ENCODE measurements at regions not wholly inside any gene's neighbourhood (a gene's known extent, or its start where the extent isn't known, plus 50 kb on each side); places are given as distances from the start of the nearest gene placed in this dataset.

DNA sequence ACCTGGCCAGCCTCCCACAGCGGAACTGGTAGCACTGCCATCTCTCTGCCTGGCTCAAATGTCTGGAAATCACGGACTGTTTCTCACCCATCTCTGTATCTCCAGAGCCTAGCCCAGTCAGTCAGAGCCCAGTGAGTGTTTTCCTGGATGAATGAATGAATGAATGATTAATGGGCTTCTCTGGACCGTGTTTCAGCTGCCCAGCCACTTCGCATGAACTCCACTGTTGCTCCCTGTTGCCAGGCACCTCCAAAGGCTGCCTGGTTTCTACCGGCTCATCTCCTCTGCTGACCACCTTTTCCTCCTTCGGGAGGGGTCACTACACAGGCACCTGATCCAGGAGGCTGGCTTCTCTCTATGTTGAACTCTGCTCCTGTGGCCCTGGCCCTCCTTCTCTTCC lies 91.0 kb upstream of the SDK2 start:
- Histone ChIP-seq H3K4me1 (no peaks in the 10 kb centered on the region), H3K27ac (no peak overlapping the region), H3K4me3 (no peak overlapping the region), H3K27me3 (peaks cover 0 to 33% of the 10 kb centered on the region in 2 donors), H3K9me3 (peaks cover 0 to 16% (median 9%) of the 10 kb centered on the region in 3 donors), H3K36me3 (no peaks in the 10 kb centered on the region)
- TF ChIP-seq, protein P1, sequence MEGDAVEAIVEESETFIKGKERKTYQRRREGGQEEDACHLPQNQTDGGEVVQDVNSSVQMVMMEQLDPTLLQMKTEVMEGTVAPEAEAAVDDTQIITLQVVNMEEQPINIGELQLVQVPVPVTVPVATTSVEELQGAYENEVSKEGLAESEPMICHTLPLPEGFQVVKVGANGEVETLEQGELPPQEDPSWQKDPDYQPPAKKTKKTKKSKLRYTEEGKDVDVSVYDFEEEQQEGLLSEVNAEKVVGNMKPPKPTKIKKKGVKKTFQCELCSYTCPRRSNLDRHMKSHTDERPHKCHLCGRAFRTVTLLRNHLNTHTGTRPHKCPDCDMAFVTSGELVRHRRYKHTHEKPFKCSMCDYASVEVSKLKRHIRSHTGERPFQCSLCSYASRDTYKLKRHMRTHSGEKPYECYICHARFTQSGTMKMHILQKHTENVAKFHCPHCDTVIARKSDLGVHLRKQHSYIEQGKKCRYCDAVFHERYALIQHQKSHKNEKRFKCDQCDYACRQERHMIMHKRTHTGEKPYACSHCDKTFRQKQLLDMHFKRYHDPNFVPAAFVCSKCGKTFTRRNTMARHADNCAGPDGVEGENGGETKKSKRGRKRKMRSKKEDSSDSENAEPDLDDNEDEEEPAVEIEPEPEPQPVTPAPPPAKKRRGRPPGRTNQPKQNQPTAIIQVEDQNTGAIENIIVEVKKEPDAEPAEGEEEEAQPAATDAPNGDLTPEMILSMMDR (IDR thresholded peaks at IDR 0.05): no peak
- DNase-seq: no peak
- intact Hi-C loops (cut with DNase I; ENCODE audit: low total_unique reads): no loop called here

DNA sequence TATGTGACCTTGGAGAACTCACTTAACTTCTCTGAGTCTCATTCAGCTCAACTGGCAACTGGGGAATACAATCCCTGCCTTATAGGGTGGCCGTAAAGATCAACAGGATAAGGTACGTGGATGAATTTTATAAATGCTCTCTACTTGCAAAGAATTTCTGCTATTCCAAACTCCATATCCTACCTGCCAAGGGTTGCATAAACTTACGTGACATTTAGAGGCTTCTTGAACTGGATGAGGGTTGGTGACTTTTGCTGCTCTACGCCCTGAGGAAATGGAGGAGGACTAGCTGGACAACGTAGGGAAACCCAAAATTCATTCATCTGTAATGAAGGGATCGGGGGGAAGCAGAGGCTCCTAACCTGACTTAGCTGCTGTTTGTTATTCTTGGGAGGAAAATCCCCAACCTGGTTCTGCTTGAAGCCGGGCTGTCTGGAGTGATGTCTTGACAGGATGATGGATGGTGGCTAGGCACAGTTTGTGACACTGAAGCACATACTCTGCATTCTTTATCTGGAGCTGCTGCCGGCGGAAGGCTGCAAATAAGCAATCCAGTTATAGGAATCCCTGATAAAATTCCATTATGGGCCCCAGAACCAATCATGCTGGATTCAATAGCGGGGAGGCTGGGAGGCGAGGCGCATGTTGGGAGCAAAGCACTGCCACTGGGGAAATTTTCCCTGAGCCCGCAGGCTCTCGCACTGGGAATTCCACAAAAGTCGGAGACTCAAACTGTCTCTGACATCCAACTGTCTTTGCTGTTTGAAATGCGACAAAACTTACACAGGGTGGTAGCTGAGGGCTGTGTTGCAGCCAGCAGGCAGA lies 94.7 kb upstream of the SDK2 start:
- no peaks in the 10 kb centered on the region for H3K4me1 ChIP-seq
- H3K27ac ChIP-seq: no peak overlapping the region
- no peak overlapping the region for H3K4me3 ChIP-seq
- no peaks in the 10 kb centered on the region for H3K36me3 ChIP-seq
- TF ChIP-seq, protein P1 (IDR thresholded peaks at IDR 0.05): no peak
- DNase-seq: no peak
- H3K27me3 ChIP-seq: peaks cover 0 to 63% of the 10 kb centered on the region in 2 donors
- intact Hi-C loops (cut with DNase I; ENCODE audit: low total_unique reads): no loop called here
- H3K9me3 ChIP-seq: peaks cover 0 to 10% (median 3%) of the 10 kb centered on the region in 3 donors

DNA sequence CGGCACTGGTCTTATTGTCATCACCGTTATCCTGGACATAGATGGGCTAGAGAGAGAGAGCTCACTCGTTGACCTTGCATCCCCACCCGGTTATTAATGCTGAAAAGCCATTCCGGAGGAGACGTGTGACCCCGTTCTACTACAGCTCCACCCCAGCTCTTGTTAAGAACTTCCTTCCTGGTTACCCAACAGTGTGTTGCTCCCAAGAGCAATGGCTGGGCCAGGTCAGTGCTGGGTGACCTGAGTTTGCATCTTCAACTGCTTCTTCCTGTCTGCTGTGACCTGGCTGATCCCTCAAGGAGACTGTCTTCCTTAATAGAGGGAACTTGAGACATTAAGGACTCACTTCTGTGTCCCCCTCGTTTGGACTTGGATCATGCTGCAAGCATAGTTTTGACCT lies 96.1 kb upstream of the SDK2 start:
- H3K27me3 ChIP-seq: peaks cover 0 to 65% of the 10 kb centered on the region in 2 donors
- H3K36me3 ChIP-seq: no peaks in the 10 kb centered on the region
- no peak overlapping the region for H3K27ac ChIP-seq
- H3K9me3 ChIP-seq: peaks cover 0 to 10% (median 3%) of the 10 kb centered on the region in 3 donors
- H3K4me1 ChIP-seq: no peaks in the 10 kb centered on the region
- H3K4me3 ChIP-seq: no peak overlapping the region
- TF ChIP-seq, protein P1 (IDR thresholded peaks at IDR 0.05): no peak
- intact Hi-C loops (cut with DNase I; ENCODE audit: low total_unique reads): no loop called here
- DNase-seq: no peak

DNA sequence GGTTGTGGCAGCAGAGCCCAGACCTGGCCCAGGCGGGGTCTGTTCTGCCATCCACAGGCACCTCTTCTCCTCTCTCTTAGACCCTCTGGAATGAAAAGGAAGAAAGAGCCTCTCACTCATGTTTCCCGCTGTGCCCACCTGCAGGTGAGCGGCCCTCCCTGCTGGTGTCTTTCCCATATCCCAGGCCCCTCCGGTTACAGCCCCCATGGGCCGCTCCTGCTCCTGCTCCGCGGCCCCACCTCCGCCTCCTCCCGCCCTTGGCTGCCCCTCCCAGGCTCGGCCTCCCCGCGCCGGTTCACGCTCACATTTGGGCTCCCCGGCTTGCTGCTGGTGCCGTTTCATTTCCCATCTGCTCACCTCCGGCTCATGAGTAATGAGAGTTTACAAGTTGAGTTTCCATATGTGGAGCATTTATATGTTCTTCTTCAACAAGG lies 98.7 kb upstream of the SDK2 start:
- no peaks in the 10 kb centered on the region for H3K4me1 ChIP-seq
- H3K4me3 ChIP-seq: no peak overlapping the region
- TF ChIP-seq, protein P1 (IDR thresholded peaks at IDR 0.05): no peak
- intact Hi-C loops (cut with DNase I; ENCODE audit: low total_unique reads): no loop called here
- no peaks in the 10 kb centered on the region for H3K36me3 ChIP-seq
- no peak for DNase-seq
- H3K27me3 ChIP-seq: peaks cover 0 to 81% of the 10 kb centered on the region in 2 donors
- H3K27ac ChIP-seq: no peak overlapping the region
- H3K9me3 ChIP-seq: peaks cover 0 to 10% (median 3%) of the 10 kb centered on the region in 3 donors

DNA sequence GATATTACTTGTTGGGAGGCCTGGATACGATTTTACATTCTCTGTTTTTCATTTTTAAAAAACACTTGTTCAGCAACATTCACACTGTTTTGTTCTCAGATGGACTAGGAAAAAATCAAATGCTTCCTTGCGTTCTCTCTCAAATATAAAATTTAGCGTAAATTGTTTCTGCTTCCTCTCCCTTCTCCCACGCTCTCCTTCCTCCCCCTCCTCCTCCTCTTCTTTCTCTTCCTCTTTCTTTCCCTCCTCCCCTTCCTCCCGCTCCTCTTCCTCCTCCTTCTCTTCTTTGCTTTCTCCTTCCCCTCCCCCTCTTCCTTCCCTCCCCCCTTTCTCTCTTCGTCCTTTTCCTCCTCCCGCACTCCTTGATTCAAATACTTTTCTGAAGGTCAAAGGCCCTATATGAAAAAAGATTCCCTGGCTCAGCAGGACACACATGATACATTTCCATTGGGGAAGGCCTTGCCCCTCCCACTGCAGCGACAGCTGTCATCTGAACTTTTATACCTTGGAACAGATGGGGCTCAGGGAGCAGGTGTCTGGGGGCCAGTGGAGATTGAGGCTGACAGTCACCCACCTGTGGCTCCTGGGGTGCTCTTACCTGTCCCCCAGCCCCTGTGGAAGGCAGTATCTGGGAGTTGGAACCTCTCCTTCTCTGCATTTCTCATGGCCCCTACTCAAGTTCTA lies 99.4 kb upstream of the SDK2 start:
- H3K9me3 ChIP-seq: peaks cover 0 to 10% (median 3%) of the 10 kb centered on the region in 3 donors
- no peak overlapping the region for H3K27ac ChIP-seq
- no peaks in the 10 kb centered on the region for H3K36me3 ChIP-seq
- no peak overlapping the region for H3K4me3 ChIP-seq
- no peaks in the 10 kb centered on the region for H3K4me1 ChIP-seq
- intact Hi-C loops (cut with DNase I; ENCODE audit: low total_unique reads): no loop called here
- TF ChIP-seq, protein P1 (IDR thresholded peaks at IDR 0.05): no peak
- peaks cover 0 to 81% of the 10 kb centered on the region in 2 donors for H3K27me3 ChIP-seq
- DNase-seq: no peak

Measured in tibial artery (tissue), 4 donors.